Activated CD4-positive, alpha-beta T cell treated with anti-CD3 and anti-CD28 coated beads for 36 hours (primary cell): ENCODE measurements at regions not wholly inside any gene's neighbourhood (a gene's known extent, or its start where the extent isn't known, plus 50 kb on each side); places are given as distances from the start of the nearest gene placed in this dataset.
"Not testable (repeated sequence)": the region's sequence is repeated elsewhere in the genome, so short reads cannot be mapped to it uniquely, and the experiment has no call there.

Experiments used
- ATAC-seq: fragments of 200-7000 bp; cut with Tn5 transposase; one replicate; pipeline ENCODE4 v1.10.0; 2021; ENCODE audit warnings: mild to moderate bottlenecking, moderate library complexity
- CTCF ChIA-PET: fragments of 350-600 bp; sonication (Branson Sonifier 250); formaldehyde crosslinking; loops from one replicate; lab custom pipeline; 2021; ENCODE audit warnings: antibody characterized with exemption; lab: Charles Lee
- POLR2A ChIA-PET: fragments of 350-600 bp; sonication (Branson Sonifier 250); formaldehyde crosslinking; loops from one replicate; lab custom pipeline; 2021; ENCODE audit warnings: antibody characterized with exemption, inconsistent platforms; lab: Charles Lee
- DNase-seq: peaks from one replicate; pipeline ENCODE4 v3.0.0-alpha.2; 2020
- H3K27ac Mint-ChIP-seq: one replicate; pipeline ENCODE4 v1.8.0; 2021; ENCODE audit warnings: mixed read lengths
- H3K27me3 Mint-ChIP-seq: one replicate; pipeline ENCODE4 v1.8.0; 2021; ENCODE audit warnings: mixed read lengths
- H3K36me3 Mint-ChIP-seq: one replicate; pipeline ENCODE4 v1.8.0; 2021; ENCODE audit warnings: low read depth, mixed read lengths
- H3K4me1 Mint-ChIP-seq: one replicate; pipeline ENCODE4 v1.8.0; 2021; ENCODE audit warnings: mixed read lengths
- H3K4me3 Mint-ChIP-seq: one replicate; pipeline ENCODE4 v1.8.0; 2021; ENCODE audit warnings: mild to moderate bottlenecking, moderate library complexity, mixed read lengths
- H3K9me3 Mint-ChIP-seq: one replicate; pipeline ENCODE4 v1.8.0; 2021; ENCODE audit warnings: low read depth, mixed read lengths
- intact Hi-C, 2 experiments: fragments of 100-400 bp; cut with DNase I in 1 of 2; cut with micrococcal nuclease in 1 of 2; formaldehyde crosslinking; loops; one replicate each; pipeline versions ENCODE4 v1.14.2 to v1.15.1; 2022 to 2024; cut with DNase I, micrococcal nuclease

GRCh38 chr15:37362414-37362813 lies 262.1 kb upstream of the MEIS2 start:
- CTCF ChIA-PET: no interaction called here
- intact Hi-C loops: no loop called here
- POLR2A ChIA-PET: no interaction called here
- Mint-ChIP-seq H3K27me3 (no peaks in the 10 kb centered on the region), H3K27ac (no peak overlapping the region), H3K4me3 (no peak overlapping the region), H3K36me3 (no peaks in the 10 kb centered on the region), H3K9me3 (peaks cover 4% of the 10 kb centered on the region), H3K4me1 (no peaks in the 10 kb centered on the region)
- ATAC-seq: no peak
- DNase-seq: no peak

GRCh38 chr15:37368961-37369360 lies 268.6 kb upstream of the MEIS2 start:
- DNase-seq: no peak
- Mint-ChIP-seq H3K4me3 (no peak overlapping the region), H3K27ac (no peak overlapping the region), H3K9me3 (peaks cover 5% of the 10 kb centered on the region), H3K27me3 (no peaks in the 10 kb centered on the region), H3K4me1 (no peaks in the 10 kb centered on the region), H3K36me3 (no peaks in the 10 kb centered on the region)
- ChIA-PET CTCF (interaction anchor here (0.6 kb wide), 1 partner anchor 9 kb away, joined by 3 read pairs; no protein-coding TSS in a partner anchor), POLR2A (no interaction called here)
- intact Hi-C loops: no loop called here
- no peak for ATAC-seq

GRCh38 chr15:37370941-37371340 lies 270.6 kb upstream of the MEIS2 start:
- H3K9me3 Mint-ChIP-seq: peaks cover 5% of the 10 kb centered on the region
- no peaks in the 10 kb centered on the region for H3K4me1 Mint-ChIP-seq
- no peak overlapping the region for H3K27ac Mint-ChIP-seq
- H3K36me3 Mint-ChIP-seq: no peaks in the 10 kb centered on the region
- DNase-seq (no peak), ATAC-seq (no peak)
- ChIA-PET POLR2A (no interaction called here), CTCF (no interaction called here)
- no peak overlapping the region for H3K4me3 Mint-ChIP-seq
- intact Hi-C loops: no loop called here
- H3K27me3 Mint-ChIP-seq: no peaks in the 10 kb centered on the region

DNA sequence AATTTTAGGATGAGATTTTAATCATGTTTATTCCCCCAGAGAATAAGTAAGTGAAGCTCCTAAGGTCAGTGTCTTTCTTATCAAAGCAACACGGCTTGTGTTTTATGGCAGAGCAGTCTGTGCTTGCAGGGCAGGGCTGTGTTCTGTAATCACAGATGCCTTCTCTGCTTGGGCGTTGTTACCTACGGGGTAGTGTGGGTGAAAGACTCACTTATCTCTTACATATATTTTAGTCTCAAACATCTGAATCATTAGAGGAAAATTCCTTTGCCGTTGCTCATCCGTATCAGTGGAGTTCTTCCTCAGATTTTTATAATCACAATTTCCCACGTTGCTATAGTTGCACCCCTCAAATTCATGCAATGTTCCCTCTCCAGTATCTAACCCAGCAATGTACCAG lies 271.7 kb upstream of the MEIS2 start:
- ChIA-PET POLR2A (no interaction called here), CTCF (no interaction called here)
- intact Hi-C loops: no loop called here
- H3K36me3 Mint-ChIP-seq: no peaks in the 10 kb centered on the region
- H3K27ac Mint-ChIP-seq: no peak overlapping the region
- no peaks in the 10 kb centered on the region for H3K27me3 Mint-ChIP-seq
- no peak overlapping the region for H3K4me3 Mint-ChIP-seq
- no peaks in the 10 kb centered on the region for H3K4me1 Mint-ChIP-seq
- peaks cover 5% of the 10 kb centered on the region for H3K9me3 Mint-ChIP-seq
- DNase-seq (no peak), ATAC-seq (no peak)

DNA sequence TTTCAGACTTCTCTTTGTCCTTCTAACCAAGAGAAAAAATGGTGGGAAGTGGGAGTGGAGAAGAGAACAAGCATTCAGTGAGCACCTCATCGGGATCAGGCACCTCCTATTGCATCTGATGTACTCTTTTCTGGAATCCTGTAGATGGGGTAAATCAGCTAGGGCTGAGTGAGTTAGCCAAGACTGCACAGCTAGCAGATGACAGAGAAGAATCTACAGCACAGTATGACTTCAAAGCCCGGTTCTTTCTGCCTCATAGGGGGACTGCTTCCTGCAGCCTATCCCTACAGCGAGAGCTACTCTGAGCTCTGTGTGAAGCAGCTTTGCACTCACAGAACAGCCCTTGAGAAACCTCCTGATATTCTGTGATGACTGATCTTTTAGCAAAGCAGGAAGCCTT lies 275.2 kb upstream of the MEIS2 start:
- DNase-seq (no peak), ATAC-seq (no peak)
- no peak overlapping the region for H3K4me3 Mint-ChIP-seq
- no peak overlapping the region for H3K27ac Mint-ChIP-seq
- H3K27me3 Mint-ChIP-seq: no peaks in the 10 kb centered on the region
- ChIA-PET POLR2A (no interaction called here), CTCF (no interaction called here)
- peaks cover 4% of the 10 kb centered on the region for H3K9me3 Mint-ChIP-seq
- H3K4me1 Mint-ChIP-seq: no peaks in the 10 kb centered on the region
- H3K36me3 Mint-ChIP-seq: no peaks in the 10 kb centered on the region
- intact Hi-C loops: no loop called here

DNA sequence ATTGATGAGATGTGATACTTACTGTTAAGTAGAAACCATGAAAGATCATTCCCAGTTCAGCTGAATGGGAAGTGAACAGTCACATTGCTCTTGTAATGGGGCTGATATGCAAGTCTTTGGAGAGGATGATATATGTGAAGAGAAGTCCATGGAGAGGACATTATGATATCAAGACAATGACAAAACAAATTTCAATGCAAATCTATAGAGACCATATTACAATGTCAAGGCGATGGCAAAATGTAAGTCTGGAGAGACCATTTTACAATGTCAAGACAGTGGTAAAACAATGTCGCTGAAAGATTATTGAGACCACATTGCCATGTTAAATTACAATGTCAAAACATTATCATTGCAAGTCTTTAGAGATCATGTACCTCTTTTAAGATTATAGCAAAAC lies 277.1 kb upstream of the MEIS2 start:
- CTCF ChIA-PET: no interaction called here
- intact Hi-C loops: no loop called here
- Mint-ChIP-seq H3K9me3 (peaks cover 5% of the 10 kb centered on the region), H3K27me3 (no peaks in the 10 kb centered on the region), H3K4me1 (no peaks in the 10 kb centered on the region), H3K36me3 (no peaks in the 10 kb centered on the region), H3K27ac (no peak overlapping the region), H3K4me3 (no peak overlapping the region)
- ATAC-seq (no peak), DNase-seq (no peak)
- POLR2A ChIA-PET: no interaction called here

DNA sequence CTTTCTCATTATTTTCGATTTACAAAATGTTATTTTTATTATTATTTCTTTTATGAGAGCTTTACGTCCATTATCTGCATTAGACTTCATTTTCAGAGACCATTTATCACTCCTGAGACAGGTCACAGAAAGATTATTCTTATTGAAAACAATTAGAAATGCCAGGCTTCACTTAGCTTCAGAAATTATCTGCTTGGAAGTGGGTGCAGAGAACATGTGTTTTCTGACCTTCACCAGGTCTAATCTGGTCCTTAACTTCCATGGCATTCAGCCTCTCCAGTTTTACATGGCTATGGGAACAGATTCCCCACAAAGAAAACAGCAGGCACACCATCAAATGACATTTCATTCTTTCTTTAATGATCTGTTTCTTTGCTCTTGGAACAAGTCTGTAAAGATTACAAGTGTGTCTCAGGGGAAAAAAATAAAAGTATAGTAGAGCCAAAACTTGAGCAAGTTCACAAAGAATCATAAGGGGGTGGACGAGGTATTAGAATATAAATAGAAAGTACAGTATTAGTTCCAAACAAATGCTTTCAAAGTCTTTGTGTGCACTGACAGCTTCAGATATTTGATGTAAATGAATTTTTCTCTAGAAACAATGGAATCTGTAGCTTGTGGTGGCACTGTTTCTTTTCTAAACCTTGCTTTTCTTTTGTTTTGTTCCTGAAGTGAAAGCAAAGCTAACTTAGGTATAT lies 294.2 kb upstream of the MEIS2 start:
- H3K9me3 Mint-ChIP-seq: peaks cover 12% of the 10 kb centered on the region
- DNase-seq (no peak), ATAC-seq (no peak)
- no peak overlapping the region for H3K4me3 Mint-ChIP-seq
- no peak overlapping the region for H3K27ac Mint-ChIP-seq
- no peaks in the 10 kb centered on the region for H3K36me3 Mint-ChIP-seq
- no peaks in the 10 kb centered on the region for H3K27me3 Mint-ChIP-seq
- intact Hi-C loops: no loop called here
- POLR2A ChIA-PET: no interaction called here
- H3K4me1 Mint-ChIP-seq: no peaks in the 10 kb centered on the region
- CTCF ChIA-PET: interaction anchor here (0.6 kb wide), 1 partner anchor 478 kb away, joined by 3 read pairs; no protein-coding TSS in a partner anchor

GRCh38 chr15:37395100-37395468 lies 294.7 kb upstream of the MEIS2 start:
- ATAC-seq: no peak
- H3K36me3 Mint-ChIP-seq: no peaks in the 10 kb centered on the region
- H3K9me3 Mint-ChIP-seq: peaks cover 9% of the 10 kb centered on the region
- no peak for DNase-seq
- no peak overlapping the region for H3K4me3 Mint-ChIP-seq
- ChIA-PET POLR2A (no interaction called here), CTCF (interaction anchor here (0.6 kb wide), 1 partner anchor 477 kb away, joined by 3 read pairs; no protein-coding TSS in a partner anchor)
- intact Hi-C loops: no loop called here
- H3K27ac Mint-ChIP-seq: no peak overlapping the region
- H3K4me1 Mint-ChIP-seq: no peaks in the 10 kb centered on the region
- no peaks in the 10 kb centered on the region for H3K27me3 Mint-ChIP-seq

GRCh38 chr15:37397266-37398022 lies 297.1 kb upstream of the MEIS2 start:
- intact Hi-C loops: no loop called here
- ChIA-PET POLR2A (no interaction called here), CTCF (no interaction called here)
- H3K27ac Mint-ChIP-seq: no peak overlapping the region
- no peak overlapping the region for H3K4me3 Mint-ChIP-seq
- no peaks in the 10 kb centered on the region for H3K27me3 Mint-ChIP-seq
- no peaks in the 10 kb centered on the region for H3K36me3 Mint-ChIP-seq
- ATAC-seq (no peak), DNase-seq (no peak)
- H3K4me1 Mint-ChIP-seq: no peaks in the 10 kb centered on the region
- H3K9me3 Mint-ChIP-seq: peaks cover 2% of the 10 kb centered on the region

DNA sequence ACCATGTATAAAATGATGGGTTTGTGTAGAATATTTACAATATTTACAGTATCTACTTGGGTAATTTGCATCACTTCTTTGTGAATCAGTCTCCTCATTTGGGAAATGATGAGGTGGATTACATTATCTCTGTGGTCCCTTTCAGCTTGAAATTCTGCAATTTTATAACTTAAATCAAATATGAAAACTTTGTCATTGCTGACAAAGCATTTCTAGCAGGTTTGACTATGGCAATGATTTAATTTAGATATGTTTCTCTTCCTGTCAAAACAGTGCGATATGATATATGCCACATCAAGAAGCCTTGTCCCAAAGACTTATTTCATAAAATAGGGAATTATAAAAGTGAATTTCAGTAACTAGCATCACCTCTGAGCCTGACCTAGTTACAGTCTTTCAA lies 315.8 kb upstream of the MEIS2 start:
- CTCF ChIA-PET: no interaction called here
- Mint-ChIP-seq H3K27ac (no peak overlapping the region), H3K36me3 (no peaks in the 10 kb centered on the region), H3K27me3 (no peaks in the 10 kb centered on the region), H3K4me1 (no peaks in the 10 kb centered on the region), H3K9me3 (peaks cover 7% of the 10 kb centered on the region), H3K4me3 (no peak overlapping the region)
- intact Hi-C loops: no loop called here
- DNase-seq (no peak), ATAC-seq (no peak)
- POLR2A ChIA-PET: no interaction called here

- intact Hi-C loops: no loop called here
- POLR2A ChIA-PET: no interaction called here
Measured at GRCh38 chr15:37425541-37425940, 325.2 kb upstream of the MEIS2 start.

GRCh38 chr15:37427393-37427792 lies 327.0 kb upstream of the MEIS2 start:
- H3K4me3 Mint-ChIP-seq, POLR2A ChIA-PET: not testable (repeated sequence)

More at GRCh38 chr15:37425541-37425940, 325.2 kb upstream of the MEIS2 start:
- H3K4me3 Mint-ChIP-seq: no peak overlapping the region
- no peaks in the 10 kb centered on the region for H3K4me1 Mint-ChIP-seq
- peaks cover 5% of the 10 kb centered on the region for H3K9me3 Mint-ChIP-seq
- CTCF ChIA-PET: no interaction called here
- H3K36me3 Mint-ChIP-seq: no peaks in the 10 kb centered on the region
- H3K27ac Mint-ChIP-seq: no peak overlapping the region
- DNase-seq: no peak
- H3K27me3 Mint-ChIP-seq: no peaks in the 10 kb centered on the region
- no peak for ATAC-seq

More at GRCh38 chr15:37427393-37427792, 327.0 kb upstream of the MEIS2 start:
- CTCF ChIA-PET, DNase-seq, ATAC-seq, H3K27ac Mint-ChIP-seq, H3K36me3 Mint-ChIP-seq, intact Hi-C loops, H3K27me3 Mint-ChIP-seq, H3K4me1 Mint-ChIP-seq, H3K9me3 Mint-ChIP-seq: not testable (repeated sequence)
